ENCODE measurements at regions not wholly inside any gene's neighbourhood (a gene's known extent, or its start where the extent isn't known, plus 50 kb on each side); places are given as distances from the start of the nearest gene placed in this dataset.

GRCh38 chr2:196390243-196391148 is 219.1 kb upstream of the STK17B start:
- POLR2A ChIA-PET (ENCODE audit: low non-redundant PET): no interaction called here
- no peak for DNase-seq (ENCODE audit: low spot score)
- no peak for TF ChIP-seq CTCF (conservative IDR thresholded peaks at IDR 0.05; ENCODE audit: low read depth)
- H3K27ac ChIP-seq: no peak overlapping the region
- CTCF ChIA-PET: interaction anchor here (0.6 to 0.9 kb wide), 3 partner anchors 15 to 361 kb away, joined by 3 read pairs; no protein-coding TSS in a partner anchor

- TF ChIP-seq CTCF (conservative IDR thresholded peaks at IDR 0.05; ENCODE audit: low read depth): no peak
- DNase-seq (ENCODE audit: low spot score): no peak
- H3K27ac ChIP-seq: no peak overlapping the region
- ChIA-PET CTCF (no interaction called here), POLR2A (ENCODE audit: low non-redundant PET) (no interaction called here)
Measured at GRCh38 chr2:196391149-196391479, 219.7 kb upstream of the STK17B start.

- ChIA-PET POLR2A (ENCODE audit: low non-redundant PET) (no interaction called here), CTCF (no interaction called here)
- DNase-seq (ENCODE audit: low spot score): no peak
- H3K27ac ChIP-seq: no peak overlapping the region
- TF ChIP-seq CTCF (conservative IDR thresholded peaks at IDR 0.05; ENCODE audit: low read depth): no peak
Measured at GRCh38 chr2:196399096-196399495, 227.7 kb upstream of the STK17B start.

- ChIA-PET POLR2A (ENCODE audit: low non-redundant PET) (no interaction called here), CTCF (no interaction called here)
- TF ChIP-seq CTCF (conservative IDR thresholded peaks at IDR 0.05; ENCODE audit: low read depth): no peak
- DNase-seq (ENCODE audit: low spot score): peak; percentile 74
- H3K27ac ChIP-seq: no peak overlapping the region
Measured at GRCh38 chr2:196399722-196400691, 228.6 kb upstream of the STK17B start.

- POLR2A ChIA-PET (ENCODE audit: low non-redundant PET): no interaction called here
- CTCF ChIA-PET: no interaction called here
- TF ChIP-seq CTCF (conservative IDR thresholded peaks at IDR 0.05; ENCODE audit: low read depth): no peak
- no peak overlapping the region for H3K27ac ChIP-seq
- no peak for DNase-seq (ENCODE audit: low spot score)
Measured at GRCh38 chr2:196403471-196403870, 232.1 kb upstream of the STK17B start.

- TF ChIP-seq CTCF (conservative IDR thresholded peaks at IDR 0.05; ENCODE audit: low read depth): no peak
- no peak for DNase-seq (ENCODE audit: low spot score)
- ChIA-PET POLR2A (ENCODE audit: low non-redundant PET) (no interaction called here), CTCF (no interaction called here)
- H3K27ac ChIP-seq: no peak overlapping the region
Measured at GRCh38 chr2:196404276-196404675, 232.9 kb upstream of the STK17B start.

Data from RWPE1 (cell line).